Osteocyte (in vitro differentiated cells): ENCODE measurements at regions not wholly inside any gene's neighbourhood (a gene's known extent, or its start where the extent isn't known, plus 50 kb on each side); places are given as distances from the start of the nearest gene placed in this dataset.

Experiments
- DNase-seq: peaks from one replicate; pipeline ENCODE4 v3.0.0; 2021; ENCODE audit warnings: mixed read lengths; ENCODE audit not compliant: unreplicated experiment; ENCODE audit errors: extremely low spot score
- H3K27ac Mint-ChIP-seq: one replicate; pipeline ENCODE4 v1.8.0; 2021; ENCODE audit warnings: mild to moderate bottlenecking, mixed read lengths; ENCODE audit not compliant: unreplicated experiment
- H3K27me3 Mint-ChIP-seq: one replicate; pipeline ENCODE4 v1.8.0; 2021; ENCODE audit warnings: mixed read lengths; ENCODE audit not compliant: unreplicated experiment
- H3K36me3 Mint-ChIP-seq: one replicate; pipeline ENCODE4 v1.8.0; 2021; ENCODE audit warnings: mixed read lengths; ENCODE audit not compliant: unreplicated experiment
- H3K4me1 Mint-ChIP-seq: one replicate; pipeline ENCODE4 v1.8.0; 2021; ENCODE audit warnings: mixed read lengths; ENCODE audit not compliant: unreplicated experiment
- H3K4me3 Mint-ChIP-seq: one replicate; pipeline ENCODE4 v1.8.0; 2021; ENCODE audit warnings: mild to moderate bottlenecking, moderate library complexity, mixed read lengths; ENCODE audit not compliant: unreplicated experiment
- H3K9me3 Mint-ChIP-seq: one replicate; pipeline ENCODE4 v1.8.0; 2021; ENCODE audit warnings: mixed read lengths; ENCODE audit not compliant: unreplicated experiment
- CTCF ChIP-seq: fragments of 200-600 bp; sonication (generic); IDR thresholded peaks from 2 replicates; pipeline ENCODE4 v1.5.0; 2021; ENCODE audit warnings: antibody characterized with exemption, mild to moderate bottlenecking, moderate library complexity

GRCh38 chr21:35198565-35198964, 149.5 kb upstream of the RUNX1 start:
- peaks cover 38% of the 10 kb centered on the region for H3K4me1 Mint-ChIP-seq
- no peak for TF ChIP-seq CTCF
- H3K4me3 Mint-ChIP-seq: no peak overlapping the region
- peak overlapping the region; percentile 91 for H3K27ac Mint-ChIP-seq
- H3K36me3 Mint-ChIP-seq: peaks cover 3% of the 10 kb centered on the region
- peaks cover 12% of the 10 kb centered on the region for H3K9me3 Mint-ChIP-seq
- no peak for DNase-seq
- no peaks in the 10 kb centered on the region for H3K27me3 Mint-ChIP-seq

- H3K4me1 Mint-ChIP-seq: peaks cover 32% of the 10 kb centered on the region
- peaks cover 3% of the 10 kb centered on the region for H3K36me3 Mint-ChIP-seq
- no peak overlapping the region for H3K4me3 Mint-ChIP-seq
- peak overlapping the region; percentile 91 for H3K27ac Mint-ChIP-seq
- H3K9me3 Mint-ChIP-seq: peaks cover 12% of the 10 kb centered on the region
- no peaks in the 10 kb centered on the region for H3K27me3 Mint-ChIP-seq
- no peak for TF ChIP-seq CTCF
- DNase-seq: no peak
These were observed 148.9 kb upstream of the RUNX1 start for GRCh38 chr21:35197992-35198431.

- Mint-ChIP-seq H3K9me3 (peaks cover 12% of the 10 kb centered on the region), H3K36me3 (peaks cover 3% of the 10 kb centered on the region), H3K4me3 (no peak overlapping the region), H3K4me1 (peaks cover 24% of the 10 kb centered on the region), H3K27ac (no peak overlapping the region), H3K27me3 (no peaks in the 10 kb centered on the region)
- no peak for DNase-seq
- TF ChIP-seq CTCF: no peak
These were observed 148.1 kb upstream of the RUNX1 start for GRCh38 chr21:35197191-35197590.

GRCh38 chr21:35196128-35196527, 147.0 kb upstream of the RUNX1 start:
- no peak for DNase-seq
- H3K4me3 Mint-ChIP-seq: no peak overlapping the region
- H3K27me3 Mint-ChIP-seq: no peaks in the 10 kb centered on the region
- peaks cover 22% of the 10 kb centered on the region for H3K4me1 Mint-ChIP-seq
- no peak overlapping the region for H3K27ac Mint-ChIP-seq
- H3K36me3 Mint-ChIP-seq: peaks cover 3% of the 10 kb centered on the region
- peaks cover 12% of the 10 kb centered on the region for H3K9me3 Mint-ChIP-seq
- no peak for TF ChIP-seq CTCF

- no peak for DNase-seq
These were observed 146.1 kb upstream of the RUNX1 start for GRCh38 chr21:35195232-35195631.

More at GRCh38 chr21:35195232-35195631, 146.1 kb upstream of the RUNX1 start:
- Mint-ChIP-seq H3K4me1 (peaks cover 27% of the 10 kb centered on the region), H3K9me3 (peaks cover 12% of the 10 kb centered on the region), H3K36me3 (peaks cover 3% of the 10 kb centered on the region), H3K4me3 (no peak overlapping the region), H3K27ac (no peak overlapping the region), H3K27me3 (no peaks in the 10 kb centered on the region)
- no peak for TF ChIP-seq CTCF
